VCaP (cell line): ENCODE measurements at regions not wholly inside any gene's neighbourhood (a gene's known extent, or its start where the extent isn't known, plus 50 kb on each side); places are given as distances from the start of the nearest gene placed in this dataset.
"Not testable (repeated sequence)": the region's sequence is repeated elsewhere in the genome, so short reads cannot be mapped to it uniquely, and the experiment has no call there.

Experiments
- H3K27ac ChIP-seq: fragments of 450-650 bp; 2 replicates; pipeline ENCODE4 v1.5.1; 2017
- TF ChIP-seq, protein P1 (sequence below): fragments of 450-650 bp; conservative IDR thresholded peaks from 2 replicates; pipeline ENCODE4 v1.5.1; 2017; ENCODE audit warnings: mild to moderate bottlenecking, moderate library complexity

DNA sequence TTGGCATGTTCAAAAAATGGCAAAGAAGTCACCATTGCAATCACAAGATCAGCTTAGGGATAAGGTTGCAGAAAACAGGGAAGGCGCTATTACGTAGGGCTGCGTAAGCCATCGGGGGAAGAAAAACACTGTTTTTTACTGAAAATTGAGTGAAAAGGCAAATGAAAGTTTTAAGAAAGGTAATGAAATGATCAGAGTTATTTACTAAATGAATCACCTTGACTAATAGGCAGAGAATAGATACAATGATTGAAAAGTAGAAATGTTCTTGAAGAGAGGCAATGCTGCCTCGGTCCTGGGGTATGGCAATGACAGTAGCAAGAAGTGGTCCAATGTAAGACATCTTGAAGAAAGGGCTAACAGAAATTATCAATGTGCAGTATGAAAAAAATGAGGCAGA, 1227.8 kb upstream of the ZEB2 start:
- H3K27ac ChIP-seq = no peak overlapping the region
- TF ChIP-seq, protein P1, sequence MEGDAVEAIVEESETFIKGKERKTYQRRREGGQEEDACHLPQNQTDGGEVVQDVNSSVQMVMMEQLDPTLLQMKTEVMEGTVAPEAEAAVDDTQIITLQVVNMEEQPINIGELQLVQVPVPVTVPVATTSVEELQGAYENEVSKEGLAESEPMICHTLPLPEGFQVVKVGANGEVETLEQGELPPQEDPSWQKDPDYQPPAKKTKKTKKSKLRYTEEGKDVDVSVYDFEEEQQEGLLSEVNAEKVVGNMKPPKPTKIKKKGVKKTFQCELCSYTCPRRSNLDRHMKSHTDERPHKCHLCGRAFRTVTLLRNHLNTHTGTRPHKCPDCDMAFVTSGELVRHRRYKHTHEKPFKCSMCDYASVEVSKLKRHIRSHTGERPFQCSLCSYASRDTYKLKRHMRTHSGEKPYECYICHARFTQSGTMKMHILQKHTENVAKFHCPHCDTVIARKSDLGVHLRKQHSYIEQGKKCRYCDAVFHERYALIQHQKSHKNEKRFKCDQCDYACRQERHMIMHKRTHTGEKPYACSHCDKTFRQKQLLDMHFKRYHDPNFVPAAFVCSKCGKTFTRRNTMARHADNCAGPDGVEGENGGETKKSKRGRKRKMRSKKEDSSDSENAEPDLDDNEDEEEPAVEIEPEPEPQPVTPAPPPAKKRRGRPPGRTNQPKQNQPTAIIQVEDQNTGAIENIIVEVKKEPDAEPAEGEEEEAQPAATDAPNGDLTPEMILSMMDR = no peak

DNA sequence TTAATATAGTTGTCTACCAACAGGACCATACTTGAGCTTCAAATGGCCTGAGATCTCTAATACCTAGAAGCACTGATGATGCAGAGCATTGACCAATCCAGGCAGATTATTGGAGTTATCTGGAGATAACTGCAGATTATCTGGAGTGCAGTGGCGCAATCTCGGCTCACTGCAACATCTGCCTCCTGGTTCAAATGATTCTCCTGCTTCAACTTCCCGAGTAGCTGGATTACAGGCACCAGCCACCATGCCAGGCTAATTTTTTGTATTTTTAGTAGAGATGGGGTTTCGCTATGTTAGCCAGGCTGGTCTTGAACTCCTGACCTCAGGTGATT, 1225.4 kb upstream of the ZEB2 start:
- not testable (repeated sequence) for H3K27ac ChIP-seq

- TF ChIP-seq, protein P1 = no peak
- H3K27ac ChIP-seq = no peak overlapping the region
Observed at GRCh38 chr2:145744541-145745386, 1224.8 kb upstream of the ZEB2 start.

GRCh38 chr2:145743011-145743410, 1223.1 kb upstream of the ZEB2 start:
- TF ChIP-seq, protein P1 = no peak

GRCh38 chr2:145741636-145742035, 1221.7 kb upstream of the ZEB2 start:
- TF ChIP-seq, protein P1 = no peak
- H3K27ac ChIP-seq = no peak overlapping the region

More at GRCh38 chr2:145743011-145743410, 1223.1 kb upstream of the ZEB2 start:
- no peak overlapping the region for H3K27ac ChIP-seq

- no peak overlapping the region for H3K27ac ChIP-seq
- TF ChIP-seq, protein P1 = no peak
Observed at GRCh38 chr2:145741181-145741580, 1221.3 kb upstream of the ZEB2 start.

GRCh38 chr2:145740302-145740701, 1220.4 kb upstream of the ZEB2 start:
- TF ChIP-seq, protein P1 = no peak
- H3K27ac ChIP-seq = no peak overlapping the region

- no peak overlapping the region for H3K27ac ChIP-seq
- TF ChIP-seq, protein P1 = no peak
Observed at GRCh38 chr2:145739681-145740080, 1219.8 kb upstream of the ZEB2 start.
